NOMO-1 (cell line): ENCODE measurements at regions not wholly inside any gene's neighbourhood (a gene's known extent, or its start where the extent isn't known, plus 50 kb on each side); places are given as distances from the start of the nearest gene placed in this dataset.
"Not testable (repeated sequence)": the region's sequence is repeated elsewhere in the genome, so short reads cannot be mapped to it uniquely, and the experiment has no call there.

ENCODE experiments used
- DNase-seq, 2 experiments: peaks; one replicate each; lab custom pipeline; 2025; ENCODE audit not compliant: unreplicated experiment in 2 of 2; lab: John Stamatoyannopoulos, UW

DNA sequence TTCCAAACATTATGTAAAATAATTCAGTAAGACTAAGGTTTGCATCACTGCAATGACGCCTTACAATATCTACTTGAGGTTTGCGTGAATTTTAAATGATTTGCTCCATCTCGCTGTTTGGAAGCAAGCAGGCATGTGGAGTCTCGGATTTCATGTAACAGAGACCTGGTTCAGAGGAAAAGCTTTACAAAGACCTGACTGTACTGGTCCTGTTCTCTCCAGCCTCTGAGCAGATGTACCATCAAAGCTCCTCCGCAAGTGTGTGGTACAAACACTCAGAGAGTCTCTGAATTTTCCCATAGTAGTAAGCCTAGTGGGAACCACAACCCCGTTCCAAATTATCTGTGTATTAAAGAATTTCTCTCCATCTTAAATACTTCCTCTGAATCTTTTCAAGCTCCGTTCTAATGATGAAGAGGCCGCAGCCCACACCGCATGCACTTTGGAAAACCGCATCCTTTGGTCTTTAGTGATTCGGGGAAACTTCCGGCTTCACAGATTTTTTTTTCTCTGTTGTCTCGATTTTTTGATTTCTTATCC lies 728.1 kb upstream of the SOX11 start:
- DNase-seq: no peak

DNA sequence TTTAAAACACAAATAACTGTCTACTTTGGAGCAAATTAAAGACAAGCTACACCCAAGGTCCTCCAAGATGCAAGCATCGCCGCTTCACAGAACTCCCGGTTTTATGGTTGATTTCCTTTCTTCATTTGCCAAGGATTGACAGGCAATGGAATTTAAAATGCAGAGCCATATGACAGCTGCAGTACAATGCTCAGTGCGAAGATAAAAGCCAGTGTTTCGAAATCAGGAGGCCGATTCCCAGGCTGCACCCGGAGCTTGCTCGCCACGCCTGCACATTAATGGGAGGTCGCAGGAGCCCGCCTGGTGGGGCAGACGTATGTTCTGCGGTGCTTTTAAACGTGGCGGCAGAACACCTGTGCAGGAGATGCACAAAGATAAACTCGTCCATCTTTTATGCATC lies 727.6 kb upstream of the SOX11 start:
- no peak for DNase-seq

DNA sequence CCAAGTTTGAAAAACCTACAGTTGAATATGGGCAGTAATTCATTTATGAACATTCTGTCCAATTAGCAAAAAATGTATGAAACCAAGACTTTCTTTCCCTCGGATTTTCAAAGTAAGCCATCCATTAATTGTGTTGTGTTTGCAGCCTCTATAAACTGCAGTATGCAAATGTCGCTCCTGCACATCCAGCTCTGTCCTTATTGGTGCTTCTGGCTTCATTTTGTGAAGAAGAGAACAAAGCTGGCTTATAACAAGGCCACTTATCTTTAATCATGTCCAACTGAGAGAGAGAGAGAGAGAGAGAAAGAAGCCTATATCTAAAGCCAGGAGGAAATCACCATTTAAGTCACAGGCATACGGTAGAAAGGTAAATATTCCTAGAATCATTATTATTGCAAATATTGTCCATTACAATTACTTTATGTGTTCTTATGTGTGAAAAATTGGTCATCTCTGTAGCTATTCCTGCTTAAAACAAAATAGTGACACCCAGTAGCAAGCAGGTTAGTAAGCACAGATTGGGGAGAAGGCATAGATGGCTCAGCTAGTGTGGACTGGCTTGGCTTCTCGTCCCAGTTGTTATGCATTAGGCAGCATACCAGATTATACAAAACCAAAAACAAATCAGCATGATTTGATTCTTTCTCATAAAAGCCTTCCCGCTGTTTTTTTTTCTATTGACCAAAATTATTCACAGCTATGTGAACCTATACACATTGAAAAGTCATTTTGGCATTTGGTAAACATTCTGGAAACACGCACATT lies 726.4 kb upstream of the SOX11 start:
- DNase-seq: no peak

DNA sequence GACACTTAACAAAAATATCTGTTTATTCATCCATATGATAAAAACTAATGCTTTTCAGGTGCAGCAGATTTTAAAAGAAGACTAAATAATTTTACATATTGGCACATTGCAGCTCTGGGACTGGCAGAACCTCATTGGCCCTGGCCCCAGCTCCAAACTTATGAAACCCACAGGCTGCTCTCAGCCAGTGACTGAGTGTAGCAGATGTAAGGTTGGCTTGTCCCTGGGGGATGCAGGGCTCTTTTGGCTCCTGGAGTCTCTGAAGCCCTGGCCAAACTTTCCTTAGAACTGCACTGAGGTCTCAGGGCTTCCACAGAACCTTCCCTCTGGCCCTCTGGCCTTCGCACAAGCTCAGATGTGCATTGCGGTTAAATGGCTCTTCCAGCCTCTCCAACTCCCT lies 725.0 kb upstream of the SOX11 start:
- no peak for DNase-seq

DNA sequence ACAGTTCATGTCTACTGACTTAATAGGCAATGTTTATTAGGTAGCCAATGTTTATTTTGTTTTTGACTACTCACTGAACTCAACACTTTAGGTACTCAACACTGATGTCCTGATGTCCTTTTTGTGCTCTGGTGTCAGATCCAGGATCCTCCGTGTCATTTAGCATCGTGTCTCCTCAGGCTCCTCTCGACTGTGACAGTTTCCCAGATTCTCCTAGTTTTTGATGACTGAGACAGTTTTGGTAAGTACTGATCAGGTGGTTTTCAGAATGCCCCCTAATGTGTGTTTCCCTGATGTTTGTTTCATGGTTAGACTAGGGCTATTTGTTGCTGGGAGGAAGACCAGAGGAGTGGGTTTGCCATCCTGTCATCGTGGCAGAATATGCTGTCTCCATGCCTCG lies 719.7 kb upstream of the SOX11 start:
- no peak for DNase-seq

DNA sequence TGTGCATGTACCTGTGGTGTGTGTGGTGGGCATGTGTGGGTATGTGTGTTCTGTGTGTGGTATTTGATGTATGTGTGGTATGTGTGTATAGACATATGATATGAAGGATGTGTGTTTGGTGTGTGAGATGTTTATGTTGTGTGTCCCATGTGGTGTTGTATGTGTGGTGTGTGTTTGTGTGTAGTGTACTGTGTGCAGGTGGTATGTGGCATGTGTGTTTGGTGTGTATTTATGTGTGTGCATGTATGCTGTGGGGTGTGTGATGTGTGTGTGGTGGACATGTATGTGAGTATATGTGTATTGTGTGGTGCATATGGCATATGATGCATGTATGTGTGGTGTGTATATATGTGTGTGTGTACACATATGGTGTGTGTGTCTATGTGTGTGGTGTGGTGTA lies 718.8 kb upstream of the SOX11 start:
- no peak for DNase-seq

GRCh38 chr2:4973973-4974372 lies 718.2 kb upstream of the SOX11 start:
- DNase-seq: no peak

DNA sequence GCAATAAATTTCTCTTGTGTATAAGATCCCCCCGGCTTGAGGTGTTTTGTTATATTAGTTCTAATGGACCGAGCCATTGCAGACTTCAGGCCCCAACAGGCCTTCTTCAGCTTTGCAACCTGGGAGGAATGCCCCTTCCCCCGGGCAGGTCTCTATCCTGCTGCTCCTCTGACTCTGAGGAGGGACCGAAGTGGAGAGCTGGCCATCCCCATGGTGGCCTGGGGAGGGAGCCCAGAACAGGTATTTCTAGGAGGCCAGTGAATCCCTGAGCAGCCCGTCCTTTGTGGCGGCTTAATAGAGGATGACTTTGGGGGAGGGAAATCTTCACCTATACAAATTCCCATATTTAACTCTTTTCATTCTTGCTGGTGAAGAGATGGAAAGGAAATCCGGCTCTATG lies 715.8 kb upstream of the SOX11 start:
- no peak for DNase-seq

- no peak for DNase-seq
These were observed 713.1 kb upstream of the SOX11 start for GRCh38 chr2:4979111-4979510.

DNA sequence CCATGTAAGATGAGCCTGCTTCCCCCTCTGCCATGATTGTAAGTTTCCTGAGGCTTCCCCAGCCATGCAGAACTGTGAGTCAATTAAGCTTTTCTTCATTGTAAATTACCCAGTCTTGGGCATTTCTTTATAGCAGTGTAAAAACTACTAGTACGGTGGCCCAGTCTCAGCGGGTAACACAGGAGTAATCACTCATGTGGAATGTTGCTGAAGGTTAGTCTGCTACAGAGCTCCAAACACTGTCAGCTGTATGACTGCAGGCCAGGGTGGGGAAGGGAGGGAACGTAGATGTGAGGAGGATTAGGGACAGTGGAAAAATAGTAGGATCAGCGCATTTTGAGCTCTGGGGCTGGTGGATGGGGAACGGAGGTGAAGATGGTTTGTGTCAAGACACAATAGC lies 711.2 kb upstream of the SOX11 start:
- DNase-seq: no peak

GRCh38 chr2:4981802-4982409 lies 710.3 kb upstream of the SOX11 start:
- no peak for DNase-seq

DNA sequence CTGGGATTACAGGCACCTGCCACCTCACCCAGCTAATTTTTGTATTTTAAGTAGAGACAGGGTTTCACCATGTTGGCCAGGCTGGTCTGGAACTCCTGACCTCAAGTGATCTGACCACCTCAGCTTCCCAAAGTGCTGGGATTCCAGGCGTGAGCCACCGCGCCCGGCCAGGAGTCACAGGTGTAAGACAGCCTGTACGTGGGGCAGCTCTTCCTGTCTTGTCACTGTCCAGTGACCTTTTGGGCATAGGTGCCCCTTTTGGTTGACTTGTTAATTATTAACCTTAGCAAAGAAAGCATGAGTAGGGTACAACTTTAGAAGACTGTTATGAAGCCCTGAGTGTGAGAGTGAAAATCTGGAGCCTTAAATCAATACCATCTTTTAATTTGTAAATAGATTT lies 703.7 kb upstream of the SOX11 start:
- DNase-seq: not testable (repeated sequence)

DNA sequence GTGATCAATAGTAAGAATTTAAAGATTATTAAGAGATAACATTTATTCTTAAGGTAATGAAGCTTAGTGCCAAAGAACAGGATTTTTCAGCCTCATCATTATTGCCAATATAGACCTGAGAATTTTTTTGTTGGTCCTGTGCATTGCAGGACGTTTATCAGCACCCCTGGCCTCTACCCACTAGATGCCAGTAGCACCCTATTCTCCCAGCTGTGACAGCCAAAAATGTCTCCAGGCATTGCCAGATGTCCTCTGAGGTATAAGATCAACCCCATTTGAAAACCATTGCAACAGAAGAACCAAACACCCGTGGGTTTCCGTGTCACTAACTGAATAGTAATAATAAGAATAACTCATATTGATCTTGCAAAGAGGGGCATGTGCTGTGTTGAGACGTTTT lies 700.0 kb upstream of the SOX11 start:
- DNase-seq: no peak

DNA sequence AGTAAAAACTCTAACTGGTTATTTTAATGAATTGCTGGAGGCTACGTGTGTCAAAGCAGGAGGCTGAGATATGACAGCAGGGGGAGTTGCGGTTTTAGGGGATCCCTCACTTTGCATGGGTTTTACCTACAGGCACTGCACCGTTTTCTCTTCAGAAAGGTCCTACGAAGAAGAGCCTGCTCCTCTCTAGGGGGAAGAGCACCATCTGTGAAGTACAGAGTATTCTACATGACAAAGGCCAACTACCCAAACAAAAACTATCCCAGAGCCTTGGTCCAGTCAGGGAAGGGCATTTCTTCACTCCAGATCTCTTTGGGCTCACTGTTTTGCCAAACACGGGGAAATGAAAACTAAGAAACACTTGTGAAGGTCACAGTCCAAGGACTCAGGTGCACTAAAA lies 696.7 kb upstream of the SOX11 start:
- no peak for DNase-seq

DNA sequence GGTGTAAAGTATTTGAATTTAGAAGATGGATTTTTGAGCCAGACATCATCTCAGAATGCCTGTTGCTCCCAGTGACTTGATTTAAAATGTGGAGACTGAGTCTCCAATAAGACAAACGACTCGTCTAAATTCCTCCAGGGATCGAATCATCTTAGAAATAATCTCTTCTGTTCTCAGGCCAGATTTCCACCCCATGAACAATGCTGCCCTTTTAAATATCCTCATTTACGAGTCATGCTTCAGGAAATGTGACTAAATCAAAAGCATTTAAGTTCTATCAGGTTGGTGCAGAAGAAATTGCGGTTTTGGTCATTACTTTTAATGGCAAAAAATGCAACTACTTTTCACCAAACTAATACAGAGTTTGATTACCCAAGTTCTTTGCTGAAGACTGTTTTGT lies 684.6 kb upstream of the SOX11 start:
- DNase-seq: no peak

GRCh38 chr2:5019324-5019723 lies 672.9 kb upstream of the SOX11 start:
- DNase-seq: no peak

DNA sequence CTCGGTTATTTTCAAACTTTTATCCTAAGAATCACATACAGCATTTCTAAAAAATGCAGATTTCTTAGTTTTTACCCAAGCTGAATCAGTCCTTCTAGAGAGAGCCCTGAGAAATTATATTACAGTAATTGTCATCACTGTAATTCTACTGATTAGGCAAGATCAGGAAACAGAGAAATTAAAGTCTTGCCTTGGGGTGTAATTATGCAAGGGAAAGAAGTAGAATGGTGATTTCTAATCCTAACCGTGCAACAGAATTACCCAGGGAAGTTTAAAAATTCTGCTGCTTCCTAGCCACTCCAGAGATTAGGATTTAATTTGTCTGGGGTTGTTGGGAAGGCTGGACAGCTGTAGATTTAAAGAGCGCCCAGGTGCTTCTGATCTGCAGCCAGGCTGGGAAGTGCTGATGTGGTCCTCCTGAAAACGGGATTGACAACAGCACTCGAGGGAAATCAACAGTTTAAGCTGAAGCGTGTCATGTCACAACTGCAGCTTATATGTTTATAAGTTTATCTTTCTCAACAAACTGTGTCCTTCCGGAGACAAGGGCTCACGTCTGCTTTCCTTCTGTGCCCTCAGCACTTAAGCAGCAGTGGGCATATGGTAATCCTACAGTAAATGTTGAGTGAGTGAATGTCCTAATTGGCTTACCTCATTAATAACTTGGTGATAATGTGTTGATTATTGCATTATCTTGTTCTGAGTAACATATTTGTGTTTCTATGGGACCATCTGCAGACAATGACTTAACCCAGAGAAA lies 671.9 kb upstream of the SOX11 start:
- DNase-seq: no peak

- DNase-seq: no peak
These were observed 671.0 kb upstream of the SOX11 start for GRCh38 chr2:5021136-5021535.

DNA sequence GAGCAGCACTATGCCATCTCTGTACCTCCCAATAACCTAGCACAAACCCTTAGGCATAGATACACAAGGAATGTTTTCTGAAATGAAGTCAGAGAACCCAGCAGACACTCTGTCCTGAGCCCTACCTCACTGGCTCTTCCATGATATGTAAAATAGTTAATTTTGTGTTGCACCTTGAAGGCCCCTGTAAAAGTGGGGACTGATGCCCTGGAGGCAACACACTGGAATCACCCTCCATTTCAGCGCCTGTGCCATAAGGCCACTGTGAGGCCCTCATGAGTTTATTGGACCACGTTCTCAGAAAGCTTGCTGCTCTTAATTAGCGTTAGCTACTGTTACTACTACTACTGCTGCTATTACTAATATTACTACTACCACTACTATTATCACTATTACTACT lies 670.1 kb upstream of the SOX11 start:
- no peak for DNase-seq

DNA sequence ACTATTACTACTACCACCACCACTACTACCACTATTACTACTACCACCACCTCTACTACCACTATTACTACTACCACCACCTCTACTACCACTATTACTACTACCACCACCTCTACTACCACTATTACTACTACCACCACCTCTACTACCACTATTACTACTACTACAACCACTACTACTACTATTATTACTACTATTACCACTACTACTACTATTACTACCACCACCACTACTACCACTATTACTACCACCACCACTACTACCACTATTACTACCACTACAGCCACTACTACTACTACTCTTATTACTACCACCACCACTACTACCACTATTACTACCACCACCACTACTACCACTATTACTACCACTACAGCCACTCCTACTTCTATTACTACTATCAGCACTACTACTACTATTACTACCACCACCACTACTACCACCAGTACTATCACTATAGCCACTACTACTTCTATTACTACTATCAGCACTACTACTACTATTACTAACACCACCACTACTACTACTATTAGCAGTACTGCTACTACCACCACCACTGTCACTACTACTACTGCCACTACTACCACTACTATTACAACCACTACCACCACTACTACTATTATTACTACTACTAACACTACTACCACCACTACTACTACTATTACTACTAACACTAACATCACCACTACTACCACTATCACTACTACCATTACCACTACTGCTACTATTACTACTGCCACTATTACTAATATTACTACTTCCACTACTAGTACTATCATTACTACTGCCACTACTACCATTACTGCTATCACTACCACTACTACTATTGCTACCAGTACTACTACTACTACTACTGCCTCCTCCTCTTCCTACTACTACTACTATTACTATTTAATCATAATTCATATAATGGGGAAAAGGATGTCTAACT lies 669.2 kb upstream of the SOX11 start:
- DNase-seq: not testable (repeated sequence)
